ENCODE measurements at regions not wholly inside any gene's neighbourhood (a gene's known extent, or its start where the extent isn't known, plus 50 kb on each side); places are given as distances from the start of the nearest gene placed in this dataset.

DNA sequence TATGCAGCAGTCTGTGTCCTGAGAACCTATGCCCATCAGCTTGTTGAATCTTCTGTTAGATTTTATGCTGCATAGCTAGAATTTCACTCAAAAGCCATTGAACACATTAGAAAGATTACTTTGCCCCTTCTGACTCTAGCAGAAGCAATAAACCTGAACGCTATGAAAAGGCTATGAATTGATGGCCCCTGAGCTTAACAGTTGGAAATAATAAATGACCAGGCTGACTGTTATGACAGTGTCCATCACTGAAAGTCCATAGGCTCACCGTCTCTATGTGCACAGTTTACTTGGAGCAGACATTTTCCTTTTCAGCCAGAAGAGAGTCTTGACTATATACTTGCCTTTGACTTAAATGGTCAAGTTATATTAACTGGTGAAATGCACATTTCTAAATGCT, 1618.8 kb upstream of the ACVR2A start:
- TF ChIP-seq POLR2A (IDR thresholded peaks at IDR 0.05) (no peak), CTCF (IDR thresholded peaks at IDR 0.05) (no peak)
